ENCODE measurements at regions not wholly inside any gene's neighbourhood (a gene's known extent, or its start where the extent isn't known, plus 50 kb on each side); places are given as distances from the start of the nearest gene placed in this dataset.
A peak's percentile ranks its signal among the peaks of the same experiment; 100 is the strongest.

GRCh38 chr6:145233955-145234354, 501.4 kb downstream of the EPM2A start:
- no peak for TF ChIP-seq CTCF (IDR thresholded peaks at IDR 0.05; ENCODE audit: low read depth, low read length)
- H3K36me3 ChIP-seq = no peaks in the 10 kb centered on the region
- peaks cover 13% of the 10 kb centered on the region for H3K4me1 ChIP-seq
- no peak for DNase-seq
- no peaks in the 10 kb centered on the region for H3K27me3 ChIP-seq
- H3K4me3 ChIP-seq (ENCODE audit: low read depth, low read length) = no peak overlapping the region
- no peaks in the 10 kb centered on the region for H3K9me3 ChIP-seq

- no peaks in the 10 kb centered on the region for H3K9me3 ChIP-seq
- H3K4me3 ChIP-seq (ENCODE audit: low read depth, low read length) = no peak overlapping the region
- no peak for TF ChIP-seq CTCF (IDR thresholded peaks at IDR 0.05; ENCODE audit: low read depth, low read length)
- no peaks in the 10 kb centered on the region for H3K27me3 ChIP-seq
- peaks cover 13% of the 10 kb centered on the region for H3K4me1 ChIP-seq
- no peaks in the 10 kb centered on the region for H3K36me3 ChIP-seq
- DNase-seq = no peak
Measured at GRCh38 chr6:145235207-145235606, 500.1 kb downstream of the EPM2A start.

GRCh38 chr6:145238787-145239186, 496.5 kb downstream of the EPM2A start:
- peaks cover 13% of the 10 kb centered on the region for H3K4me1 ChIP-seq
- DNase-seq = no peak
- H3K27me3 ChIP-seq = no peaks in the 10 kb centered on the region
- H3K4me3 ChIP-seq (ENCODE audit: low read depth, low read length) = no peak overlapping the region
- H3K9me3 ChIP-seq = no peaks in the 10 kb centered on the region
- no peaks in the 10 kb centered on the region for H3K36me3 ChIP-seq
- no peak for TF ChIP-seq CTCF (IDR thresholded peaks at IDR 0.05; ENCODE audit: low read depth, low read length)

- Histone ChIP-seq H3K9me3 (no peaks in the 10 kb centered on the region), H3K36me3 (no peaks in the 10 kb centered on the region), H3K4me3 (ENCODE audit: low read depth, low read length) (no peak overlapping the region), H3K27me3 (no peaks in the 10 kb centered on the region), H3K4me1 (peaks cover 18% of the 10 kb centered on the region)
- TF ChIP-seq CTCF (IDR thresholded peaks at IDR 0.05; ENCODE audit: low read depth, low read length) = no peak
- DNase-seq = no peak
Measured at GRCh38 chr6:145241039-145241438, 494.3 kb downstream of the EPM2A start.

GRCh38 chr6:145241721-145242120, 493.6 kb downstream of the EPM2A start:
- Histone ChIP-seq H3K9me3 (no peaks in the 10 kb centered on the region), H3K27me3 (no peaks in the 10 kb centered on the region), H3K4me3 (ENCODE audit: low read depth, low read length) (no peak overlapping the region), H3K4me1 (peaks cover 17% of the 10 kb centered on the region), H3K36me3 (no peaks in the 10 kb centered on the region)
- DNase-seq = no peak
- TF ChIP-seq CTCF (IDR thresholded peaks at IDR 0.05; ENCODE audit: low read depth, low read length) = no peak

- peak; percentile 28 for DNase-seq
- H3K27me3 ChIP-seq = no peaks in the 10 kb centered on the region
- no peak overlapping the region for H3K4me3 ChIP-seq (ENCODE audit: low read depth, low read length)
- no peaks in the 10 kb centered on the region for H3K9me3 ChIP-seq
- no peaks in the 10 kb centered on the region for H3K36me3 ChIP-seq
- 0 out of 2 replicates have a peak, but pooled peaks cover 5% of the 10 kb centered on the region for H3K4me1 ChIP-seq
- TF ChIP-seq CTCF (IDR thresholded peaks at IDR 0.05; ENCODE audit: low read depth, low read length) = no peak
Measured at GRCh38 chr6:145244349-145245100, 490.8 kb downstream of the EPM2A start.
